H1 (cell line): ENCODE measurements at regions not wholly inside any gene's neighbourhood (a gene's known extent, or its start where the extent isn't known, plus 50 kb on each side); places are given as distances from the start of the nearest gene placed in this dataset.

Experiments
- CTCF ChIA-PET: fragments of 300-600 bp; sonication (Branson Sonifier 250); formaldehyde crosslinking; loops from one replicate; lab custom pipeline; 2021; ENCODE audit not compliant: partially characterized antibody; lab: Charles Lee
- POLR2A ChIA-PET: fragments of 300-600 bp; sonication (Branson Sonifier 250); formaldehyde crosslinking; loops from one replicate; lab custom pipeline; 2021; ENCODE audit warnings: inconsistent platforms; ENCODE audit not compliant: partially characterized antibody; lab: Charles Lee
- DNase-seq, 2 experiments: peaks; one replicate each; pipeline versions ENCODE4 v3.0.0 to v3.0.0-alpha.2; 2010 to 2022; ENCODE audit warnings: low spot score in 2 of 2, low read depth in 1 of 2, mixed read lengths in 1 of 2
- FAIRE-seq: peaks from 2 replicates; lab custom pipeline; 2011; peaks lifted over from hg19 to GRCh38; lab: Jason Lieb, UNC
- H2AFZ ChIP-seq: 2 replicates; pipeline ENCODE4 v1.8.1; 2012; ENCODE audit warnings: low read length, inconsistent platforms
- H2AK5ac ChIP-seq: 2 replicates; pipeline ENCODE4 v1.6.1; 2013; ENCODE audit warnings: low read depth, low read length
- H2BK120ac ChIP-seq: replicated peaks from 2 replicates; pipeline ENCODE3; 2013; ENCODE audit warnings: low read depth, low read length, inconsistent platforms
- H2BK12ac ChIP-seq: 2 replicates; pipeline ENCODE4 v1.6.1; 2013; ENCODE audit warnings: low read depth, low read length
- H2BK15ac ChIP-seq: 2 replicates; pipeline ENCODE4 v1.6.1; 2013; ENCODE audit warnings: low read length
- H2BK20ac ChIP-seq: 2 replicates; pipeline ENCODE4 v1.6.1; 2013; ENCODE audit warnings: low read length
- H2BK5ac ChIP-seq: 2 replicates; pipeline ENCODE4 v1.6.1; 2013; ENCODE audit warnings: low read depth, low read length
- H3K14ac ChIP-seq: 2 replicates; pipeline ENCODE4 v1.6.1; 2013; ENCODE audit warnings: inconsistent platforms; ENCODE audit not compliant: insufficient read length
- H3K18ac ChIP-seq: 2 replicates; pipeline ENCODE4 v1.6.1; 2013; ENCODE audit warnings: low read length; ENCODE audit errors: extremely low read depth
- H3K23ac ChIP-seq: 2 replicates; pipeline ENCODE4 v1.6.1; 2013; ENCODE audit warnings: inconsistent platforms; ENCODE audit not compliant: insufficient read length
- H3K23me2 ChIP-seq: 2 replicates; pipeline ENCODE4 v1.6.1; 2013; ENCODE audit warnings: low read depth, low read length
- H3K27ac ChIP-seq: 2 replicates; pipeline ENCODE4 v1.6.1; 2011; ENCODE audit warnings: low read depth, low read length, inconsistent platforms
- H3K27me3 ChIP-seq, 4 experiments: replicated peaks in 1 of 4; 1 replicate in 1 of 4; 2 replicates in 3 of 4; pipeline versions ENCODE4 v1.6.1 to v1.8.1; 2011 to 2013; ENCODE audit warnings: low read length in 3 of 4, mild to moderate bottlenecking in 3 of 4, inconsistent platforms in 2 of 4, mixed read lengths in 2 of 4, moderate library complexity in 1 of 4; ENCODE audit not compliant: control insufficient read depth in 3 of 4, insufficient read depth in 3 of 4; ENCODE audit errors: extremely low read depth in 1 of 4
- H3K36me3 ChIP-seq, 4 experiments: 2 replicates each; pipeline versions ENCODE4 v1.6.1 to v1.8.1; 2011 to 2013; ENCODE audit warnings: mild to moderate bottlenecking in 4 of 4, low read length in 3 of 4, moderate library complexity in 2 of 4, control low read depth in 1 of 4, inconsistent platforms in 1 of 4; ENCODE audit not compliant: insufficient read depth in 4 of 4, control insufficient read depth in 2 of 4
- H3K4ac ChIP-seq: replicated peaks from 2 replicates; pipeline ENCODE3; 2013; ENCODE audit warnings: low read length, low read depth, mixed read lengths, inconsistent platforms; ENCODE audit not compliant: insufficient read length
- H3K4me1 ChIP-seq, 4 experiments: replicated peaks in 1 of 4; 1 replicate in 1 of 4; 2 replicates in 3 of 4; pipeline versions ENCODE4 v1.6.1 to v1.8.1; 2011 to 2013; ENCODE audit warnings: low read length in 3 of 4, inconsistent platforms in 2 of 4, mixed read lengths in 1 of 4; ENCODE audit not compliant: insufficient read depth in 4 of 4, control insufficient read depth in 3 of 4
- H3K4me2 ChIP-seq, 2 experiments: 2 replicates each; pipeline versions ENCODE4 v1.6.1 to v1.8.1; 2011 to 2013; ENCODE audit warnings: low read depth in 2 of 2, low read length in 2 of 2, control low read depth in 1 of 2, inconsistent platforms in 1 of 2, mild to moderate bottlenecking in 1 of 2; ENCODE audit not compliant: insufficient read depth in 1 of 2
- H3K4me3 ChIP-seq, 4 experiments: fragments of 200-600, 300-600 bp in 1 of 4; sonication (generic), shearing (Covaris generic), sonication (Bioruptor Twin) in 1 of 4; 2 replicates each; pipeline versions ENCODE4 v1.5.1 to v1.8.1; 2011 to 2016; ENCODE audit warnings: low read length in 4 of 4, low read depth in 3 of 4, control low read depth in 2 of 4, inconsistent platforms in 2 of 4, mild to moderate bottlenecking in 2 of 4, mixed read lengths in 1 of 4, moderate library complexity in 1 of 4; ENCODE audit not compliant: insufficient read depth in 2 of 4; ENCODE audit errors: extremely low read depth in 1 of 4
- H3K56ac ChIP-seq: replicated peaks from 2 replicates; pipeline ENCODE3; 2013; ENCODE audit warnings: low read depth, mild to moderate bottlenecking, mixed read lengths, low read length, inconsistent platforms; ENCODE audit not compliant: insufficient read length
- H3K79me1 ChIP-seq: 2 replicates; pipeline ENCODE4 v1.6.1; 2013; ENCODE audit warnings: low read depth, low read length, control low read depth
- H3K79me2 ChIP-seq, 2 experiments: 2 replicates each; pipeline versions ENCODE4 v1.6.1 to v1.8.1; 2012 to 2013; ENCODE audit warnings: low read length in 2 of 2, mild to moderate bottlenecking in 2 of 2, inconsistent platforms in 1 of 2; ENCODE audit not compliant: insufficient read depth in 2 of 2, control insufficient read depth in 1 of 2
- H3K9ac ChIP-seq, 4 experiments: replicated peaks in 1 of 4; 1 replicate in 1 of 4; 2 replicates in 3 of 4; pipeline versions ENCODE4 v1.6.1 to v1.8.1; 2011 to 2013; ENCODE audit warnings: low read depth in 3 of 4, low read length in 3 of 4, control low read depth in 2 of 4, mild to moderate bottlenecking in 2 of 4, moderate library complexity in 2 of 4, inconsistent platforms in 1 of 4; ENCODE audit errors: extremely low read depth in 1 of 4
- H3K9me3 ChIP-seq, 2 experiments: 2 replicates each; pipeline versions ENCODE4 v1.6.1 to v1.8.1; 2012 to 2013; ENCODE audit warnings: mild to moderate bottlenecking in 2 of 2, moderate library complexity in 2 of 2, control low read depth in 1 of 2, inconsistent platforms in 1 of 2, low read depth in 1 of 2, low read length in 1 of 2, mixed read lengths in 1 of 2; ENCODE audit not compliant: insufficient read depth in 2 of 2
- H4K20me1 ChIP-seq, 2 experiments: replicated peaks in 1 of 2; 2 replicates each; pipeline versions ENCODE3 to v1.8.1; 2011 to 2013; ENCODE audit warnings: inconsistent platforms in 2 of 2, low read length in 2 of 2, mild to moderate bottlenecking in 1 of 2; ENCODE audit not compliant: insufficient read depth in 2 of 2, control insufficient read depth in 1 of 2
- H4K5ac ChIP-seq: 2 replicates; pipeline ENCODE4 v1.6.1; 2013; ENCODE audit warnings: low read length, low read depth, mixed read lengths, inconsistent platforms; ENCODE audit not compliant: insufficient read length
- H4K8ac ChIP-seq: 2 replicates; pipeline ENCODE4 v1.8.0; 2013; ENCODE audit warnings: mild to moderate bottlenecking, moderate library complexity, low read length, inconsistent platforms; ENCODE audit not compliant: insufficient read depth; ENCODE audit errors: extremely low read depth
- H4K91ac ChIP-seq: replicated peaks from 2 replicates; pipeline ENCODE3; 2013; ENCODE audit warnings: low read length, mixed read lengths, inconsistent platforms; ENCODE audit not compliant: insufficient read length
- WGBS, 2 experiments: shearing (Covaris generic) in 1 of 2; methylation state at CpG; one replicate each; pipeline versions ENCODE4 v1.1.6 to v1.1.7; 2013 to 2015; ENCODE audit warnings: low lambda C conversion rate in 2 of 2, mixed read lengths in 2 of 2, inconsistent platforms in 1 of 2, low coverage in 1 of 2, missing lambda C conversion rate in 1 of 2; ENCODE audit not compliant: insufficient replicate concordance in 2 of 2, insufficient coverage in 1 of 2, insufficient read length in 1 of 2; ENCODE audit errors: extremely low coverage in 1 of 2, missing lambda C conversion rate in 1 of 2; 5-methylcytosine and 5-hydroxymethylcytosine counted together
- TF ChIP-seq, protein P1 (sequence below): IDR thresholded peaks from 2 replicates; pipeline ENCODE4 v1.6.1; 2012; ENCODE audit warnings: inconsistent platforms
- TF ChIP-seq, protein P2 (sequence below): IDR thresholded peaks from 2 replicates; pipeline ENCODE4 v1.6.1; 2012; ENCODE audit warnings: inconsistent platforms

DNA sequence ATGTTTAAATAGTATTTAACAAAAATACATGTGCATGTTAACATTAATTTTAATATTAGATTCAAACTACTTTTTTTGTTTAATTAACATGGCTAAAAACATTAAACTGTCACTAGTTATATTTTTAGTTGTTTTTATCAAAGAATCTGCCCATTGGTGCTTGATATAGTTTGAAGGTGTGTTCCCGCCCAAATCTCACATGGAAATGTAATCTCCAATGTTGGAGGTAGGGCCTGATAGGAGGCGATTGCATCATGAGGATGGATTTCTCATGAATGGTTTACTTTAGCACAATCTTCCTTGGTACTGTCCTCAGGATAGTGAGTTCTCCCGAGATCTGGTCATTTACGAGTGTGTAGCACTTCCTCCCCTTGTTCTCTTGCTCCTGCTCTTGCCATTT is 2459.4 kb downstream of the PCDH9 start:
- no peak overlapping the region for H3K4me2 ChIP-seq
- no peak overlapping the region for H3K4me3 ChIP-seq
- H2BK5ac ChIP-seq = no peak overlapping the region
- WGBS, 2 experiments = 90% methylated on average over 4 of the region's 4 CpGs; no CpG with 5 or more reads in 1 of the 2 experiments
- no peak overlapping the region for H3K14ac ChIP-seq
- no peaks in the 10 kb centered on the region; a peak in 1 of 8 replicates for H3K36me3 ChIP-seq
- no peak overlapping the region for H3K18ac ChIP-seq
- no peak overlapping the region for H3K4ac ChIP-seq
- POLR2A ChIA-PET = no interaction called here
- no peak overlapping the region for H2BK20ac ChIP-seq
- no peak overlapping the region for H2BK15ac ChIP-seq
- H3K27ac ChIP-seq = no peak overlapping the region
- H2AK5ac ChIP-seq = no peak overlapping the region
- H4K91ac ChIP-seq = no peak overlapping the region
- H4K20me1 ChIP-seq = no peaks in the 10 kb centered on the region
- H3K23ac ChIP-seq = no peak overlapping the region
- no peaks in the 10 kb centered on the region for H3K4me1 ChIP-seq
- H3K27me3 ChIP-seq = no peaks in the 10 kb centered on the region
- H2AFZ ChIP-seq = peak overlapping the region; percentile 85; the same call in 1 of the 2 replicates
- H4K8ac ChIP-seq = no peak overlapping the region
- H2BK12ac ChIP-seq = no peak overlapping the region
- TF ChIP-seq, protein P1, sequence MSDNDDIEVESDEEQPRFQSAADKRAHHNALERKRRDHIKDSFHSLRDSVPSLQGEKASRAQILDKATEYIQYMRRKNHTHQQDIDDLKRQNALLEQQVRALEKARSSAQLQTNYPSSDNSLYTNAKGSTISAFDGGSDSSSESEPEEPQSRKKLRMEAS = no peak
- TF ChIP-seq, protein P2, sequence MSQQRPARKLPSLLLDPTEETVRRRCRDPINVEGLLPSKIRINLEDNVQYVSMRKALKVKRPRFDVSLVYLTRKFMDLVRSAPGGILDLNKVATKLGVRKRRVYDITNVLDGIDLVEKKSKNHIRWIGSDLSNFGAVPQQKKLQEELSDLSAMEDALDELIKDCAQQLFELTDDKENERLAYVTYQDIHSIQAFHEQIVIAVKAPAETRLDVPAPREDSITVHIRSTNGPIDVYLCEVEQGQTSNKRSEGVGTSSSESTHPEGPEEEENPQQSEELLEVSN = peak; percentile 54
- CTCF ChIA-PET = no interaction called here
- no peaks in the 10 kb centered on the region for H3K79me2 ChIP-seq
- FAIRE-seq (no peak), DNase-seq (no peak)
- no peaks in the 10 kb centered on the region for H3K23me2 ChIP-seq
- H3K79me1 ChIP-seq = no peaks in the 10 kb centered on the region
- no peak overlapping the region for H2BK120ac ChIP-seq
- no peaks in the 10 kb centered on the region for H3K9me3 ChIP-seq
- no peak overlapping the region for H3K9ac ChIP-seq
- H4K5ac ChIP-seq = no peak overlapping the region
- H3K56ac ChIP-seq = no peak overlapping the region
